Hematopoietic multipotent progenitor cell treated with erythropoietin and hydrocortisone succinate and interleukin-3 and kit ligand, for 6 days (in vitro differentiated cells): ENCODE measurements at regions not wholly inside any gene's neighbourhood (a gene's known extent, or its start where the extent isn't known, plus 50 kb on each side); places are given as distances from the start of the nearest gene placed in this dataset.
"Not testable (repeated sequence)": the region's sequence is repeated elsewhere in the genome, so short reads cannot be mapped to it uniquely, and the experiment has no call there.

Source experiments
- DNase-seq: peaks from one replicate; pipeline ENCODE4 v3.0.0-alpha.2; 2015

DNA sequence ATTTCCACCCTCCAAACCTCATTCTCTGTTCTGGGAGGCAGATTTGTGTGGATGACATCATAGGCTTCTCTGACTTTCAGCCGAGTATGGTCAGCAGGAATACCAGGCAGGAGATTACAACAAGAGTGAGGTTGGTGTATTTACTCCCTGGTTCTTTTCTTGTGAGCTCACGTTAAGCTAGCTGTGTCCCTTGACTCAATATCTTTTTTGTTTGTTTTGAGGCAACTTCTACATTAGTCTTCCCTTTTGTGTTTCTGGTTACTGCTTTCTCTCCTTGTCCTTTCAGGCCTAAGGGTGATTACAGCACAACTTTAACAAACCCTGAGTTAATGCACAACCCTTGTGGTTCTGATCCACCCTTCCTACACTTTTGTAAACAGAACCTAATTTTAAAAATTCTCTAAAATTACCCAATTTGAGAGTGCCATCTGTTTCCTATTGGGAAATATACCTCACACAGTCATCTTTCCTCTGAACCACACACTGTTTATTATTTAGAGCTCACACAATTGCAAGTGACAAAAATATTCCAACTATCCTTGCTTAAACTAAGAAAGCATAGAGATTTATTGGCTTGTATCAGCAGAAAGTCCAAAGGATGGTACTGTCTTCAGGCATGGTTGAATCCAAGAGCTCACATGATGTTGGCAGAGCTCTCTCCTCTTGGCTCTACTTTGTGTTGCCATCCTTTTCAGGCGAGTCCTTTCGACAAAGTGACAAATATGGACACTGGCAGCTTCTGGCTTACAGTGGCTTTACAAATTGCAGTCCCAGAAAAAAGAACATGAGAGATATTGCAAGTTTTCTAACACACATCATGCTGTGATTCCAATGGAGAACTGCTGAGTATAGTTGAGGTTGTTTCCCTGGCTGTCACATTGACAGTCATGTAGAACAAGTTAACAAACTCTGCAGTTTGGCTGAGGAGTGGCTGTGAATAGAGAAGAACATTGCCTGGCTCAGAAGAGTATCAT is 150.5 kb upstream of the DDIT4L start:
- no peak for DNase-seq

DNA sequence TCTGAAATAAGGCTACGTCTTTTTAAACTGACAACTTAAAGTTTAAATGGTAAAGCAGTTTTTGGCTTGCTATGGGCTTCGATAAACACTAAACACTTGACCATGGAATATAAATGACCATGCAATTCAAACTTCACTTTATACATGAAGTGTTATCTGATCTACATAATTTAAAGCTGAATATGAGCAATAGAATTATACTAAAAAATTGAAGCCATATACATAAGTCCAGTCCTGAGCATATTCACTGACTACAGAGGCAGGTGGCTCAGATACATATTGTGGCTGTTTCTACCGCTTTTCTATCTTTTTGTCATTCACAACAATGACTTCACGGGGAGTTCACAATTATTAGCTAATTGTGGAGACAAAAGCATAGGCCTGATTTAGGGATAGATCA is 149.6 kb upstream of the DDIT4L start:
- no peak for DNase-seq

DNA sequence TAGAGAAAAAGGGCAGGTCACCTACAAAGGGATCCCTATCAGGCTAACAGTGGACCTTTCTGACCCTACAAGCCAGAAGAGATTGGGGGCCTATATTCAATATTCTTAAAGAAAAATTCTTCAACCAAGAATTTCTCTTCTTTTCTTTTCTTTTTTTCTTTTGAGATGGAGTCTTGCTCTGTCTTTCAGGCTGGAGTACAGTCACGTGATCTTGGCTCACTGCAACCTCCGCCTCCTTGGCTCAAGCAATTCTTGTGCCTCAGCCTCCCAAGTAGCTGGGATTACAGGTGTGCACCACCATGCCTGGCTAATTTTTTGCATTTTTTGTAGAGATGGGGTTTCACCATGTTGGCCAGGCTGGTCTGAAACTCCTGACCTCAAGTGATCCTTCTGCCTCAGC is 143.2 kb upstream of the DDIT4L start:
- not testable (repeated sequence) for DNase-seq

DNA sequence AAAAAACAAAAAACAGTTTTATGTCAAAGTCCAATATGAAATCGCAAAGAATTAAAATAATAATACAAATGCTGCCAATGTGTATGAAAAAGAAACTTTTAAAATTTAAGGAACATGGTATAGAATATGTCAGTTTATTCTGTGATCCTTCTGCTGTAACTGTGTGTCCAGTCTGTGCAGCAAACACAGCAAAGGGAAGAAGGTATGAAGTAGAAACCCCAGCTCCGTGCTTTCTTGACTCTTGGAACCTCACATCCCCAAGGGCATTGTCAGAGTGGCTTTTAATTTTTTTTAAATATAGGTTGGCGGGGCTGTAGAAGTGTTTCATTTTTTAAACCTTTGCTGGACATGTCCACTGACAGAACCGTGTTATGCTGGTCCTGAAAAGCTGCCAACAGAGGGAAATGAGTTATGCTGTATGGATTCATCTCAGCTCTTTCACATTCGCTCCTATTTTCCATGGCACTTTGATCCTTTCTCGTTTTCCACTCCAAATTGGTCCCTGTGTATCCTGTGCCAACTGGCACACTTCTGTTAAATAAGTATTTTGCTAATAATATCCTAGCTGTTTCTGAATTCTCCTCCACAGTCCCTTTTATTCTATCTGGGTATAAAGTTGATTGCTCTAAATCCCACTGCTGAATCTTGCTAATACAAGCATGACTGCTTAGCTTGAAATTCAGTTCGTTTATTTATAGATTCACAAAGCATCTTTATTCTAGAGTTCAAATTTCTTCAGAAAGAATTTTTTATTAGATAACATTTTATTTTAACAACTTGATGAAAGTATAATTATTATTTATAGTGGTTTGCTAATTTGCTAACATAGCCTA is 127.0 kb upstream of the DDIT4L start:
- DNase-seq = no peak

DNA sequence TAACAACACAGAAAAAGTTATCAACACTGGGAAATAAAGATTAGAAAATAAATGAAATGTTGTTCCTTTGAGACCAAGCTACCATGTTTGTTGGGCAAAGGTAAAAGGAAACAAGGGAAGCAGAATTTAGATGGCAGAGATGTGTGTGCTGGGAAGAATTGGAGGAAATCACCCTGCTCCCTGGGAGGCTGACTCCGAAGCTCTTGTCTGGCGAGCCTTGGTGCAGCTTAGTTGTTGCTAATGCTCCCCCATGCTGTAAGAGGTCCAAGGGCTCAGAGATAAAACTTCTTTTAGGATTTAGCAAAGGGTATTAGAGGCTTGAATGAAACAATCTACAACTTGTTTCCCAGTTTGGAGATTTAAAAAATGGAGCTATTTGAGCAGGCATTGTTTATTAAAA is 123.8 kb upstream of the DDIT4L start:
- no peak for DNase-seq

DNA sequence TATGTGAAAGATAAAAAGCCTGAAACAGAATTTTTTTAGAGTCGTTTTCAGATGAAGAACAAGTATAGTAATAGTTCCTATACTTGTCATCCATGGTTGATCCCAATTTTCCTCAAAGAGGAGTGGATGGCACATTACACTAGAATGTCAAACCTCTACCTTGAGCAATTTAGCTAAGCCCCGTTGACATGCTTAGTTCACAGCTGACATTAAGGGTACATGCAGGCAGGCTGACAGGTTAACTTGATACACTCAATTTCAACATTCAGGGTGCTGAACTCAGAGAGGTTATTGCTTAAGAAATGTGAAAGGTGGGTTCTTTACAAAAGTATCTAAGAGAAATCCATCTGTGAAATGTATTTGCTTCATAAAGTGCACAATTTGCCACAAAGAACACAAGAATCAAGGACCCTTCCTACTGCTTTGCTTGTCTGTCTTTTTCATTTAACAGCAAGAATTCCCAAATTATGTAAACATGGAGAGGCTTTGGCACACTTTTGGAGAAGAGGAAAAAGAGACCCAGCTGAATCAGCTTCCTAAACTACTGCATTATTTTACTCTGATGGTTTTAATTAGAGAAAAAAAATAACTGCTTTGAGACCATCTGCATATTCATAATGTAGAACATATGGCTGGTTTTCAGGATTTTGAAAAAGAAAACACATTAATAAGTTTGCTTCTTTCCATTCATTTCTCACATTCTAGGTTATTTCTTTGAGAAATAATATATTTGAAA is 122.5 kb upstream of the DDIT4L start:
- no peak for DNase-seq

DNA sequence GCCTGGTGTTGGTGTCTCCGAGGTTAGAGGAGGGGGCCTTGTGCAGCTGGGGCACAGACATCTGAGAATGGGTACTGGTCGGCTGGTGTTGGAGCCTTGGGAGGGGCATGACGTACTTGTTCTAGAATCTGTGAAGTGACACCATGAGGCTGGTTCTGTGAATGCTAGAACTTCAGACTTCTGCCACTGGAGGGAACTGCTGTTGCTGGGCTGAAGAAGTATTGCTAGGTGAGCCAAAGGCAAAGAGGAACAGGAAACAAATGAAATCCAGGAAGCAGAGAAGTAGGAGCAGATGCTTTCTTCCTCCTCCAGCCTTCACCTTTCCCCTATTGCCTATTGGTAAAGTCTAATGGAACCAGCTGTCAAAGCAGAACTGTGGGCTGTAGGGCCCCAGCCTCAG is 120.9 kb upstream of the DDIT4L start:
- no peak for DNase-seq

DNA sequence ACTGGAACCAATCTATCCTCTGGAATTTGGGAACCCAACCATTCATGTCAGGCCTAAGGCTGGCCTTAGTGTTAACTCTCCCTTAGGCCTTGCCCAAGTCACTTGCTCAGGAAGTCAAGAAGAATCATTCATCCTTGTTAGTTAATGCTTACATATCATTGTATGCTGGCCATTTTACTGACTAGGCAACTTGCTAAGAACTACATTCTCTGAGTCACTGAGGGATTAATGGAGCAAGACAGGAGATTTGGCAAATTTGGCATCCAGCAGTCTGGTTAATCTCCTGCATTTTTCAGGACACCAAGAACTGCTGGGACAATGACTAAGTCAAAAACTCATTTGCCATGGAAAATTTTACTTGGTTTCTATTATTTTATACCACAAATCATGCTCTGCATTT is 115.8 kb upstream of the DDIT4L start:
- no peak for DNase-seq

DNA sequence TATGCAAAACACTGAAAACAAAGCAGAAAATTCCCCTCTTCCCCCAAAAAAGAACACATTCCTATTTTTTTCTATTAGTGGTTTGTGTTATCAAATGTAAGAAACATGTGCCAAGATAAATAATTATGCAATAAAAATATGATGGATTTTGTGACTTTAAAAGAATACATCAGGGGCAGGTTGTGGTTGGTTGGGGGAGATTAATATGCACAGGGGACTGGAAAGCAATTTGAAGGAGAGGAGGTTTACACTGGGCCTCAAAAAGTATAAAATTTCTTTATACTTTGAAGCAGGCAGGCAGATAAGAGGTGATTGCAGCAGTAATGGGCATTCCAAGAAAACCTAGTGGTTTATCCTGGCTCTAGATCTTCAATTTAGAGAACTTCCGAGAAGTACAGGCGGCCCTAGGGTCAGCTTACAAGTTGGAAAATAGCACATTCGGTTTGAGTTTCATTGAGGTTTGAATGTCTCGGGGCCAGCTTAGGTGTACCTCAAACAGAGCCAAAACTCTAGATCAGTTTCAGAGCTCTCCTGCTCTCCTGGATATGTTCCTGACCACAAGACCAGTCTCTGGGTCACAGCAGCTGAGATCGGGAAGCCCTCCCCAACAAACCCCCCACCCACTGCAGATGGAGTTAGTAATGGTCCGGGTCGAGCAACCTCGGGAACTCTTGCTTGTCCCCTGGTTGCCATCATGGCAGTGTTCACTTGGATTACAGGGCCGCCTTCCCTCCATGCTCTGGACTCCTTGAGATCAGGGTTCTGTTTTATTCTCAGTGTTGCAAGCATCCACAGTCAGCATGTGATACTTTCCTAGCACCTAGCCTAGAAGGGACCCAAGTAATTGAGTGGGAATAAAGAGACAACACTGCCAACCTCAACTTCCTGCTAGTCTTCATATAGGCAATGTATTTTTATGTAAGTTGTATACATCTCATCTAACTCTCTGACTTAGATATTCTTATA is 112.1 kb upstream of the DDIT4L start:
- DNase-seq = no peak

DNA sequence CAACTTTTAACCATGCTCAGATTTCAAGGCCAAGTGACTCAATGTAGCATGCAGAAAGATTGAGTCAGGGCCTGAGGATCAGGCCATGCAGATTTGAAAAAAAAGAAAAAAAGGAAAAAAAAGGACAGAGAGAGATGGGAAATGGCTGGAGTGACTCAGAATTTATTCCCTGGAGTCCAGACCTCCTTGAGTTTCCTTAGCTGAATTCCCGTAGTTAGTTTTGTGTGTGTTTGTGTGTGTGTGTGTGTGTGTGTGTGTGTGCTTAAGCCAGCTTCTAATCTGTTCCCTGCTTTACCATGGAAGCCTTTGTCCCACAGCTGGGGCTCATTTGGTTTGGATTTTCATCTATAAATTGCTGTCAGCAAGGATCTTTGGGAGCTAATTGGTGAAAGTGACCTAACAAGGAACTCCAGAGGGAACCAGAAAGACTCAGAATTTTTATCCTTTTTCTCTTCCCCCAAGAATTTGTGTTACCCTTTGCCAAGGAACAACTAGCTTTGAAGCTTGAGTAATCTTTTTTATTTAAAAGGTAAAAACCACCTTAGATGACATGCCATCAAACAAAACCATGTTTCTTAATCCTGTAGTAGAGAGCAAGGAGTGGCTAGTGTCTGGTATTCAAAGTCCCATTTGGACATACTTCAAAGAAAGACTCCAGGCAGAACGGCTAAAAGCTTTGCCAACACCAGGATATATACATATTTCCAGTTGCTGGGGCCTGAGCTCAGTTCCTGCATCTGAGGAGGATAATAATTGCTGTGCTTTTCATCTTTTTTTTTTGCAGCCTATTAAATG is 109.0 kb upstream of the DDIT4L start:
- no peak for DNase-seq

DNA sequence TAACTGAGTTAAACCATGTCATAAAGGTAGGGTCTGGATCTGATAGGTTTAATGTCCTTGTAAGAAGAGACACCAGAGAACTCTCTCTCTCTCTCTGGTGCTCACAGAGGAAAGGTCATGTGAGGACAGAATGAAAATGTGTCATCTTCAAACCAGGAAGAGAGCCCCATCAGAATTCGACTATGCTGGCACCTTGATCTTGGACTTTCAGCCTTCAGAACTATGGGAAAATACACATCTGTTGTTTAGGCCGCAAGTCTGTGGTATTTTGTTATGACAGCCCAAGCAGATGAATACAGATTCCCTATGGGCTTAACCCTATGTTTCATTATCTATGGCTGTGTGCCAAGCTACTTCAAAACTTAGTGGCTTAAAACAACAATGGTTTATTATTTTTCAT is 105.5 kb upstream of the DDIT4L start:
- no peak for DNase-seq

DNA sequence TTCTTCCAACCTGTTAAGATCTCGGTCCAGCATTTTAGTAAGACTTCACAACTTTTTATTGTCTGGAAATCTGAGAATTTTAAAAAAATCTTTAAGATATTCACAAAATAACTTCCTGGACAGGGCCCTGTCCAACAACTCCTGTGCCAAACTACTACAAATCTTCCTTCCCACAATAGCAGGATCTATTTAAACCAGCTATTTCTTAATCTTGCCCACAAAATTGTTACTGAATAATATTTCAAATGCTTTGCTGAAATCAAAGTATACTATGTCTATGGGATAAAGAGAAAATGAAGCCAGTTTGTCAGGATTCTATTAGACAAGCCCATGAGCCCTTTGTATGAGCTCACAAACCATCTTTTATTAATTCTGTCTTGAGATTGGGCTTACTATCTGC is 104.1 kb upstream of the DDIT4L start:
- DNase-seq = no peak

DNA sequence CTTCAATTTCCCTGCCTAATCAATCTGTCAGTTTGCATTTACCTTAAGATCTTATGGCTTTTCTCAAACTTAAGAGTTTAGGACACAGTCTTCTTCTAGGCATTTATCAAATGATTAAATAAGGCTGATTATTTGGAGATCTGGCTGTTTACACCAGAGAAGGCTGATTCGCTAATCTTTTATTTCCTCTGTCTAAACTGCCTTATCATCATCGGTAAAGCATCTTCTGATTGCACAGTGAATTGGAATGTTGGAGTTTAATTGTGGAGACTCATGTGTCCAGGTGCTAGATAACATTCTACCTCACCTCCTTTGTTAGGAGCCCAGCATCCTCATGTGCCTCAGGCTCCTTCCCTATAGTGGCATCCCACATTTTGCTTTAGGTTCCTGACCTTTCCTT is 100.3 kb upstream of the DDIT4L start:
- DNase-seq = no peak

DNA sequence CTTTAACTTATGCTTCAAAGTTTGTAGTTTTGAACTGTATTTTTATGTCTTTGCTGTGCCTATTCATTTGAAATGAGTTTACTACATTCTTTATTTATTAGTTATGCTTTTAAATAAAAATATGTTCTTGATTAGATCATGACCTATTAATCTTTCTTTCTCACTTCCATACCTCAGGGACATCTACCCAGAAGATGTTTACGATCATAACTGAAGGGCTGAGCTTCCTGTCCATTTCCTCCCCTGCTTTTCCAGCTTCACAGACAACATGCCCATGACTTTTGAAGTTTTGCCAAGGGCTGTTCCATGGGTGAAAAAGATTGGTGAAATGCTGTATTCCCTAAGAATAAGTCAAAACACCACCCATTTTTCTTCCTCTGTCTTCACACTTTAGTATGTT is 99.7 kb upstream of the DDIT4L start:
- DNase-seq = no peak

DNA sequence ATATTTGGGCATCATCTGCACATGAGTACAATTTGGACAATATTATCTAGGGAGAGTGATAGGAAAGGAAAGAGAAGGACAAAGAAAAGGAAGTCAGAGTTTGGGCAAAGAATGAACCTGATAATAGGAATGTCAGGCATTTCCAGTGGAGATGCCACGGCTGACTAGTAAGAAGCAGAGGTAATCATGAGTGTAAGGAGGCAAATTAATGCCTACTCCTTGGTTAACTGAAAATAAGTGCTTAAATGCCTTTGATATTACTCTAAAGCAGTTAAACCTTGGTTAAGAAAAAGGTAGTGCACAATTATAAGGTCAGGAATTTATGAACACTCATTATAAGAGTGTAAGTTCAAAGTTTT is 99.2 kb upstream of the DDIT4L start:
- no peak for DNase-seq

DNA sequence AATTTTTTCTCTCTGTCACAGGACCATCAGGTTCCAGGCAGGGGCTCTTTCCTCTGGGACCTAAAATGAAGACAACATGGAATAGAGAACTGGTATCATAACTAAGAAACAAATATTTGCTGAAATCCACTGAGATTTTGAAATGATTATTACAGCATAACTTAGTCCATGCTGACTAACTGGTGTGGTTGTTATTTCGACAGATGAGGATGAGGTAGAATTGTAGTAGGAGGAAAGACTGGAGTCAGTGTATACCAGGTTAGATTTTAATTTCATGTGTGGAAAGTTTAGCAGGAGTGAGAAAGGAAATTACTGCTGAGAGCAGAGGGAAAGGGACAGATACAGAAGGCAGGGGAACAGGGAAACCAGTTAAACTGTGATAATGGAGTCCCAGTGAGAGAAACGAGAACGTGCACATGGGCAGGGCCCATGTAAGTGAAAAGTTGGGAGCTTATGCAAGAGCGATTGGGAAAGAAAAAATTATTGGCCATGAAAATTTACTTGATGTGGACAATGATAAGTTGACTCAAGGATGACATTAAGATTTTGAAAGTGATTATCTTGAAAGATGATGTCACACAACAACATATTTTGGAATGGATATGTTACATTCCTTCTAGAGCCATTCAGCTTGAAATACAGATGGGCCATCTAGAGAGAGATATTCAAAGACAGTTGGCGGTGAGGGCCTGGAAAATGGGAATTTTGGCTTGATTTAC is 98.7 kb upstream of the DDIT4L start:
- DNase-seq = no peak

DNA sequence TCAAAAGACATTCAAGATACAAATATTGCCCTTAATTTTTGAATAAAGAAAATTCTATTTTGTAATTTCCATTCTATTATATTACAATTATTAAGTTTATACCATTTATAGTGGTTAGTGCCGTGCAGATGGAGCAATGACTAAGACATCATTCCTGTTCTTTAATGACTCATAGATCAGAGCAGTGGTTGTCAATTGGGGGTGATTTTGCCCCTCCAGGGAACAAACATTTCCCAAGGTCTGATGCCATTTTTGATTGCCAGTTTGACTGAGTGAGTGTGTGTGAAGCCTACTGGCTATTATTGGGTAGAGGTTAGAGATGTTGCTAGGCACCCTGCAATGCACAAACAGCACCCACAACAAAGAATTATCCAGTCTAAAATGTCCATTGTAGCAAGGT is 97.9 kb upstream of the DDIT4L start:
- no peak for DNase-seq

DNA sequence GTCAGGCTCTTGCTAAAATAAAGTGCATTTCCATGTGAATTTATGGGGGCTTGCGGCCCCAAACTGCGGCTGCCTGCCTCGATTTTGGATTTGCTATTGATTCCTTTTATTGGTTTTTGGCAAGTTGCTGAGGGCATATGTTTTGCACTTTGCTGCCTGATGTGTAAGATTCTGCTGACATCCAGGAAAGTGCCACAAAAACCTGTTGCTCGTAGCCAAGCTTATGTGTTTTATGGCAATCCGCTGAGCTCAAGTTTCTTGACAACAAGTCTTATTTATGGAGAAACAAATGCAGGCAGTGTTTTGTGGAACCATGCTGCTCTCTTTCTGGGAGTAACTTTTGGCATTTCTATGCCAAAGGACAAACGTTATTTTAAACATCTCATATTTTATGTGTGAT is 97.3 kb upstream of the DDIT4L start:
- DNase-seq = no peak

DNA sequence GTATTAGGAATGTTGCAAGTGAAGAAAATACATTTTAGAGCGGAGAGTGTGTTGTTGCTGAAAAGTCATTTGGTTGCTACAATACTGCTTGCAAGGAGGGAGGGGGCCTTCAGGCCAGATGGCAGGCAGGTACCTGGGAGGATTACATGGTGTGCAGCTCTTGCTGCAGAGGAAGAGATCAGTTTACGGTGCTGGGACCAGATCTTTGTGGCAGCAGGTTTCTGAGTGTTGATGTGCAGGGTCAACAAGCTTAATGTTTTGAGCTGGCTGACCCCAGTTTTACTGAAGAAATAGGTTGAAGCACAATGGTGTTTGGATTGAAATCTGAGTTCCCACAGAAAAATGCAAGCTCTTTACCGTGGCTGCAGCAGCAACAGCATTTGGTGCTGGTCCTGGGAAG is 96.4 kb upstream of the DDIT4L start:
- no peak for DNase-seq

DNA sequence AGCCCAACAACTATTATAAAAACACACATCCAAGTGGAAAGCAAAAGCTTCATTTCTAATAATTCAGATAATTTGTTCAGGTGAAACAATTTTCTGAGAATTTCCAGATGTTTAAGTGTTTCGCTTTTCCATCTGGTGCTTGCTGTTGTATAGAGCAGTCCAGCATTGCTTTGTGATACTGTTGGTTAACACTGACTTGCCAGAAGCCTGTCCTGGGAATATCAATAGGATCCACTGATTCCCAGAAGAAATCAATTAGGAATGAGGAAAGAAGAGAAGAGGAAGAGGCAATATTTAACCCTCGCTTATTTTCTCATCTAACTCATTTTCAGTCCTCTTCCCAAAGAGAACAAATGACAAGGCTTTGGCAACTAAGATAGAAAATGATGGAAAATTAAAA is 94.9 kb upstream of the DDIT4L start:
- DNase-seq = no peak
